HUES64 (cell line): ENCODE measurements at regions not wholly inside any gene's neighbourhood (a gene's known extent, or its start where the extent isn't known, plus 50 kb on each side); places are given as distances from the start of the nearest gene placed in this dataset.

Experiments
- H3K27ac ChIP-seq: 2 replicates; pipeline ENCODE4 v1.7.0; 2013; ENCODE audit warnings: low read depth, low read length, inconsistent platforms
- H3K27me3 ChIP-seq: 2 replicates; pipeline ENCODE4 v1.6.1; 2013; ENCODE audit warnings: mild to moderate bottlenecking, low read length; ENCODE audit not compliant: insufficient read depth
- H3K36me3 ChIP-seq: 2 replicates; pipeline ENCODE4 v1.6.1; 2013; ENCODE audit warnings: mild to moderate bottlenecking, low read length; ENCODE audit not compliant: insufficient read depth
- H3K4me1 ChIP-seq: 2 replicates; pipeline ENCODE4 v1.6.1; 2013; ENCODE audit warnings: mild to moderate bottlenecking, low read length, moderate library complexity; ENCODE audit not compliant: insufficient read depth
- H3K4me3 ChIP-seq: 2 replicates; pipeline ENCODE4 v1.5.1; 2013; ENCODE audit warnings: mild to moderate bottlenecking, low read length, moderate library complexity
- H3K9ac ChIP-seq: 2 replicates; pipeline ENCODE4 v1.6.1; 2013; ENCODE audit warnings: mild to moderate bottlenecking, low read depth, low read length
- H3K9me3 ChIP-seq: 2 replicates; pipeline ENCODE4 v1.6.1; 2013; ENCODE audit warnings: low read depth, low read length; ENCODE audit not compliant: insufficient read depth
- WGBS: fragments of 150-250, 120-280 bp; methylation state at CpG from one replicate; pipeline ENCODE4 v1.1.7; 2013; ENCODE audit warnings: missing lambda C conversion rate; 5-methylcytosine and 5-hydroxymethylcytosine counted together

DNA sequence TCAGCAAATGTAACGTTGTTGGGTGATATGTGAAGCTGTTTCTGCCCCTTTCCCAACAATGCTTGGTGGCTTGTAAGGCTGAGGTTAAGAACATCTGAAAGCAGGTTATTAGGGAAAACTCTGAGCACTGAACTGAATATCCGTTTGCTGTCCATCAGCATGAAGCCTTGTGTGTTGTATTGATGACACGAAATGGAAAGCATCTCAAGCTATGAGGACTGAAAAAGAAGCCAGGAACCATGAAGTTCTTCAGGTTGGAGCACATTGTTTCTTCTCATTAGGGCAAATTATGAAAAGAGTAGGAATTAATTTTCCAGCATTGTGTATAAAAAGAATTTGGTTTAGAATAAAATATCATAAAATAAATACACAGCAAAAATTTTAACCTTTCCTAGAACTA is 106.8 kb downstream of the IZUMO3 start:
- Histone ChIP-seq H3K9me3 (no peaks in the 10 kb centered on the region), H3K36me3 (no peaks in the 10 kb centered on the region), H3K27ac (no peak overlapping the region), H3K4me3 (no peak overlapping the region), H3K9ac (no peak overlapping the region), H3K4me1 (peaks cover 10% of the 10 kb centered on the region), H3K27me3 (no peaks in the 10 kb centered on the region)
- 93% methylated on average over 3 of the region's 3 CpGs for WGBS

DNA sequence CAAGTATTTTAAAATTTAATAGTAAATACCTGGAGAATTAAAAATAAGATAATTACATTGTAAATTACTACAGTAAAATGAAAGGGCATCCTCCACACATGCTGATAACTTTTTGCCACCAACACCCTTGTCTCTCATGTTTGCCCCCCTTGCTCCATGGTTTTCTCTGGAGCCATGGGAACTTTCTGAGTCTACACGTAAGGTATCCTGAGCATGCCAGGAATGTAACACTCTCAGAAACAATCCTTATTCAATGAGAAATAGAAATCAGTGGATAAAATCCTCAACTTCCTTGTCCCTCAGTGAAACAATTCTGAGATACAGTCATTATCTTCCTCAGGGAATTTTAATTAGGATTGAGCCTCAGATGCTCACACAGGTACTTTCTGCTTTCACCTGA is 108.9 kb downstream of the IZUMO3 start:
- no peak overlapping the region for H3K4me3 ChIP-seq
- H3K36me3 ChIP-seq = no peaks in the 10 kb centered on the region
- no peaks in the 10 kb centered on the region for H3K9me3 ChIP-seq
- WGBS = 60% methylated on average over 1 of the region's 1 CpG
- peaks cover 10% of the 10 kb centered on the region for H3K4me1 ChIP-seq
- H3K9ac ChIP-seq = no peak overlapping the region
- H3K27me3 ChIP-seq = no peaks in the 10 kb centered on the region
- peak overlapping the region; percentile 54; the same call in 1 of the 2 replicates for H3K27ac ChIP-seq

DNA sequence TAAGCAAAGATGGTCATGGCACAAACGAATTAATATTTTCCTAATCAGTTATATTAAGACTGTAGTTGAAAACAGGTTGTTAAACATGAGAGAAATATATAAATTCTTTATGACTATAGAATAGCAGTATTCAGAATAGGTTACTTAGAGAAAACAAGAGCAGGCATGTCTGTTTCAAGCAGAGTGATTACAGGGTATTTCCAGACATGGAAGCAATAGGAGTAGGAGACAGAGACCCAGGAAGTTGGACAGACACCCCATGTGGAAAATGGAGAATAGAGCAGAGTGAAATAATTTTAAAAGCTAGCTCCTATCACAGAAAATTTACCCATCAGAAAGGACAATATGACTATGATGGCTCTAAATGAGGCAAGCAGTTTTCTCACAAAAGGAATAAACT is 111.5 kb downstream of the IZUMO3 start:
- Histone ChIP-seq H3K36me3 (no peaks in the 10 kb centered on the region), H3K4me1 (peaks cover 10% of the 10 kb centered on the region)
- no CpG with 5 or more reads among the region's 1 CpG for WGBS

DNA sequence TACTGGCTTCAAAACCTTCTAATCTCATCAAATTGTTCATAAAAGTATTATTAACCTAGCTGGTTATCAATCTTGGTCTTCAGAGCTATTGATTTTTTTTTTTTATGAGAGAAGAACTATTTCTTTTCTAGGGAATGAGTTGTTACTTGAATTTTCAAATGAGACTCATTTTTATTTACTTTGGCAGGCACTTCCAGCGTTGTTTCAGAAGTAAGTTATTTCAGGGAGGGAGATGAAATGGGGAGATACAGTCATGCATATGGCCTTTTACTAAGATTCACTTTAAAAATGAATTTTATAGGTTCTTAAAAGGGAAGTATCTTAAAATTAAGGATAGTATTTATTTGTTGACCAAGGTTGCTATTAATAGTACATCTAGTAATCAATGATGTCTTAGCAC is 129.6 kb downstream of the IZUMO3 start:
- no peak overlapping the region for H3K4me3 ChIP-seq
- WGBS = 100% methylated on average over 1 of the region's 1 CpG
- no peak overlapping the region for H3K9ac ChIP-seq
- H3K36me3 ChIP-seq = no peaks in the 10 kb centered on the region
- H3K9me3 ChIP-seq = no peaks in the 10 kb centered on the region
- H3K4me1 ChIP-seq = no peaks in the 10 kb centered on the region
- H3K27me3 ChIP-seq = no peaks in the 10 kb centered on the region
- no peak overlapping the region for H3K27ac ChIP-seq

More for the DNA sequence above, 111.5 kb downstream of the IZUMO3 start:
- Histone ChIP-seq H3K27me3 (no peaks in the 10 kb centered on the region), H3K9ac (no peak overlapping the region), H3K9me3 (no peaks in the 10 kb centered on the region), H3K4me3 (no peak overlapping the region), H3K27ac (no peak overlapping the region)

DNA sequence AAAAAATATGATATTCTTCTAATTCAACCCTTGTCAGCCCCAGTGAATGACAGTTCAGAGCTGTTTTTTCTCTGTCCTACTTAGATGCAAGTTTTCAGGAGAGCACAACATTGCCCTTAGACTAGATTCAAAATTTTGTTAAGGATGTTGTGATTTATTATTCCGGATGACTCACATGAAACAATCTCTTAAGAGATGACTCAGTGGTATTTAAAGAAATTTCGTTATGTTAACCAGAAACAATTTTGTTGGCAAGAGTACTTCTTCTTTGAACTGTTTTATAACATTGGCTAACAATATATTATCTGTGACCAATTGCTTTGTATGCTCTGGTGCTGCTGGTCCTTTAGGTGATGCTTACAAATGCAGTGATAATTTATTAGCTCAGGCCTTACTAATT is 132.0 kb downstream of the IZUMO3 start:
- Histone ChIP-seq H3K36me3 (no peaks in the 10 kb centered on the region), H3K27ac (no peak overlapping the region), H3K4me1 (no peaks in the 10 kb centered on the region), H3K9ac (no peak overlapping the region), H3K27me3 (no peaks in the 10 kb centered on the region), H3K4me3 (no peak overlapping the region), H3K9me3 (no peaks in the 10 kb centered on the region)
- 90% methylated on average over 2 of the region's 2 CpGs for WGBS

DNA sequence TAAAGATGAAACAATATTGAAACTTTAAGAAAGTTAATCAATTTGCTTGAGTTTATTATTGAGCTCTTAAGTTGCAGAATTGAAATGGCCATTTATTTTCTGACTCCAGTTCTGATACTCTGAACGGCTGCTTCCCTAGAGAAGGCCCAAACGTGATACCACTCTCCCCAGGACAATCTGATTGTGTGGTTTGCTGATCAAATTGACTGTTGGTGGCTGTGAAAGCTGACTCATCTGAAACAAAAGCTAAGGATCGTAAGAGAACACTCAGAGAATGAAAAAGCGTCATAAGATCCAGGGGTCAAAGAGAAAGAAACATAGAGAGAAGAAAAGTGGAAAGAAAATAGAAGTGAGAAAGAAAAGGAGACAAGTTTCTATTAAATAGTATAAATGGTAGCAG is 147.2 kb downstream of the IZUMO3 start:
- Histone ChIP-seq H3K27ac (no peak overlapping the region), H3K4me3 (no peak overlapping the region), H3K4me1 (peaks cover 8% of the 10 kb centered on the region), H3K36me3 (no peaks in the 10 kb centered on the region), H3K27me3 (no peaks in the 10 kb centered on the region), H3K9ac (no peak overlapping the region), H3K9me3 (peaks cover 8% of the 10 kb centered on the region; the same call in 1 of the 2 replicates)
- 66% methylated on average over 4 of the region's 4 CpGs for WGBS

DNA sequence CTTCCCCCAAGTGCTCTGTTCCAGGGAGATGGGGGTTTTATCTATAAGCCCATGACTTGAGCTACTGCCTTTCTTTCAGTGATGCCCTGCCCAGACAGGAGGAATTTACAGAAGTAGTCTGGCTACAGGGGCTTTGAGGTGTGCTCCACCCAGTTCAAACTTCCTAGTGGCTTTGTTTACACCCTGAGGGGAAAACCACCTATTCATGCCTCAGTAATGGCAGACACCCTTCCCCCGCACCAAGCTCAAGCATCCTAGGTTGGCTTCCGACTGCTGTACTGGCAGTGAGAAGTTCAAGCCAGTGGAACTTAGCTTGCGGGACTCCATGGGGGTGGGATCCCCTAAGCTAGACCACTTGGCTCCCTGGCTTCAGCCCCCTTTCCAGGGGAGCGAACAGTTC is 154.6 kb downstream of the IZUMO3 start:
- 89% methylated on average over 4 of the region's 4 CpGs for WGBS
- Histone ChIP-seq H3K27ac (no peak overlapping the region), H3K4me3 (no peak overlapping the region), H3K36me3 (no peaks in the 10 kb centered on the region), H3K4me1 (no peaks in the 10 kb centered on the region), H3K9me3 (no peaks in the 10 kb centered on the region), H3K9ac (no peak overlapping the region), H3K27me3 (no peaks in the 10 kb centered on the region)

DNA sequence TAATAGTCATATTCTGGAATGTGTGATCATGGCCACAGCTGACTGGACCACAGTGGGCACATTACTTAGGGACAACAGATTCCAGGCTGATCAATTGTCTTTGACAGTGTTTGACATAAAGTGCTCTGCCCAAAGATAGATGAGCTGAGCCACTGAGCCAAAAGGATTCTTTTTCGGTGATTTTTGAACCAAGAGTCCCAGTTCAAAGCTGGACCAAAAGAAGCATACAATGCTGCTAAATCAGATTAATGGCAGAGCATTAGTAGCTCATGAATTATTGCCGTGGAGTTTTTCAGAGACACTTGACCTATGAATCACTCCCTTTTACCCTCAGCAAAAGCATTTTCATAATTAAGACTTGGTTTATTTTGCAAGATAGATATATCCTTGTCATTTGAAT is 160.6 kb downstream of the IZUMO3 start:
- no peaks in the 10 kb centered on the region for H3K36me3 ChIP-seq
- H3K9me3 ChIP-seq = peaks cover under 1% of the 10 kb centered on the region; the same call in 1 of the 2 replicates
- H3K9ac ChIP-seq = no peak overlapping the region
- no peak overlapping the region for H3K4me3 ChIP-seq
- H3K4me1 ChIP-seq = no peaks in the 10 kb centered on the region
- WGBS = 89% methylated on average over 2 of the region's 2 CpGs
- H3K27me3 ChIP-seq = no peaks in the 10 kb centered on the region
- no peak overlapping the region for H3K27ac ChIP-seq

DNA sequence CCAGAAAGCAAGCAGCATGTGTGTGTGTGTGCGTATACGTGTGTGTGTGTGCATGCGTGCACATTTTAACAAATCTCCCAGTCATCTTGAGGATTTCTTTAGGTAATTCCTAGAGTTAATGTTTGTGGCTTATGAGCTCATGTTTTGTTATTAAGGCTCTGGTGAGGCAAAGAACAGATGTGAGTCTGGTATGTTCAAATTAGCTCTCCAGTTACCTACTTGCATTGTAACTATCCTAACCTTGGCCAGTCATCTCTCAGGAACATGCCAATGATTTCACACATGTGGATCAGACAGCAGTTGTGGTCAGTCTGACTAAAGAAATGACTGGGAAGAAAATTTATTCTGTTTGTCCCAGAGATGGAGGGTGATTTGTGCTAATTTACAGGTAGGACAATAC is 163.1 kb downstream of the IZUMO3 start:
- H3K4me3 ChIP-seq = no peak overlapping the region
- H3K9ac ChIP-seq = no peak overlapping the region
- no peaks in the 10 kb centered on the region for H3K4me1 ChIP-seq
- peaks cover 10% of the 10 kb centered on the region; the same call in 1 of the 2 replicates for H3K9me3 ChIP-seq
- no peaks in the 10 kb centered on the region for H3K36me3 ChIP-seq
- H3K27me3 ChIP-seq = no peaks in the 10 kb centered on the region
- 100% methylated on average over 3 of the region's 3 CpGs for WGBS
- no peak overlapping the region for H3K27ac ChIP-seq

DNA sequence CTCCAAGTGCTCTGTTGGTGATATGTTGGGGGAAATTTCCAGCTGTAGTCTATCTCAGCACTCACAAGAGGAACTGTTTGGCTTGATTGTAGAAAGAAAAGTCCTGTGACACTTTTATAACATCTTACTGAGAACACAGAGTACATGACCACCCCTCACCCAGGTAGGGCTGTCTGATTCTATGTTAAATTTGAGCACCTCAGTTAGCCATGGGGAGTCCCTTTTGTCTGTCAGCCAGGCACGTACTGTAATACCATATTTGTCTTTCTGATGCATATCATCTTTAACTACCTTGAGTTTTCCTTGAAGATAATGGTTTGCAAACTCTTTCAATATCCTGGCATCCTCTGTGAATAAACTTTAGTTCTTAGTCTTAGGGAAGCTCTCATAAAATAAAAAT is 164.5 kb downstream of the IZUMO3 start:
- Histone ChIP-seq H3K9ac (no peak overlapping the region), H3K4me1 (no peaks in the 10 kb centered on the region), H3K36me3 (no peaks in the 10 kb centered on the region), H3K27me3 (no peaks in the 10 kb centered on the region), H3K4me3 (no peak overlapping the region), H3K27ac (no peak overlapping the region), H3K9me3 (peaks cover 19% of the 10 kb centered on the region)
- 30% methylated on average over 1 of the region's 1 CpG for WGBS

DNA sequence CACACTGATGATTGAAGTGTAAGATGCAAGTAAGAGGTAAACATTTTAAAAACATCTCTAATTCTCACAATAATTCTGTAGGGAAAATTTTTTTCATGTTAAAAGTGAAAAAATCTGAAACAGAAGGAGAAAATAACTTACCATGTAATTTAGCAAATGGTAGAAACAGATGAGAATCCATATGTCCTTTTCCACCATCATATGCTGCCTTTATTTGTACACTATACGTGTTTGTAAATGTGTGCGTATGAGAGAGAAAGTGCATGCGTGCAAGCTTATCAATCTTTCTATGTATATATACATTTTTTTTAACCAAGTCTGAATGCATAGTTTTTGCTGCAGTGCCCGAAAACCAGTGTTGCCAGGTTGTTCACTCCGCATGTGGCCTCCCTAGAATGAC is 186.7 kb downstream of the IZUMO3 start:
- H3K4me1 ChIP-seq = no peaks in the 10 kb centered on the region
- 92% methylated on average over 2 of the region's 5 CpGs for WGBS
- H3K36me3 ChIP-seq = no peaks in the 10 kb centered on the region
- no peak overlapping the region for H3K9ac ChIP-seq
- H3K4me3 ChIP-seq = no peak overlapping the region
- no peaks in the 10 kb centered on the region for H3K27me3 ChIP-seq
- peaks cover 6% of the 10 kb centered on the region; the same call in 1 of the 2 replicates for H3K9me3 ChIP-seq
- no peak overlapping the region for H3K27ac ChIP-seq

DNA sequence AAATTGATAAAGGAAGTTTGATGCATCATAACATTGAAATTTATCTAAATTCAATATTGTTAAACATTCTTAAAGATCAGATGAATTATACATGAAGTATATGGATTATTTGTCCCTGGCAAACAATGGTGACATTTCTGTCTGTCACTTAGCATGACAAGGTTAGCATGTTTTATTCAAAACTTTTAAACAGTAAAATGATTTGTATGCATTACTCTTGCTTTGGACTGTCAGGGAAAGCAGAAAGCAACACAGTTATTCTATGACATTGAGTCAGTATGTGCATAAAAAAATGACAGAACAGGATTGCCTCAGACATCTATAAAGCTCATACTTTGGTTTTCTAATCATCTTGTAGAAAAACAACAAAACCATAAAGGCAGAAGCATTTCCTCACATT is 193.7 kb downstream of the IZUMO3 start:
- H3K36me3 ChIP-seq = no peaks in the 10 kb centered on the region
- no peaks in the 10 kb centered on the region for H3K27me3 ChIP-seq
- H3K4me1 ChIP-seq = no peaks in the 10 kb centered on the region
- no peak overlapping the region for H3K9ac ChIP-seq
- peaks cover 6% of the 10 kb centered on the region; the same call in 1 of the 2 replicates for H3K9me3 ChIP-seq
- H3K27ac ChIP-seq = no peak overlapping the region
- H3K4me3 ChIP-seq = no peak overlapping the region
